Hepatocyte (in vitro differentiated cells): ENCODE measurements at regions not wholly inside any gene's neighbourhood (a gene's known extent, or its start where the extent isn't known, plus 50 kb on each side); places are given as distances from the start of the nearest gene placed in this dataset.

Experiments used
- DNase-seq: peaks from one replicate; pipeline ENCODE4 v3.0.0-alpha.2; 2016; ENCODE audit warnings: low spot score
- H2AFZ ChIP-seq: fragments of 200-600 bp; sonication (generic); 2 replicates; pipeline ENCODE4 v1.6.0; 2016; ENCODE audit warnings: antibody characterized with exemption, mild to moderate bottlenecking
- H3K27ac ChIP-seq: fragments of 200-600 bp; sonication (generic); 2 replicates; pipeline ENCODE4 v1.5.1; 2016; ENCODE audit warnings: mild to moderate bottlenecking
- H3K27me3 ChIP-seq: fragments of 200-600 bp; sonication (generic); 2 replicates; pipeline ENCODE4 v1.6.1; 2016
- H3K36me3 ChIP-seq: fragments of 200-600 bp; sonication (generic); replicated peaks from 2 replicates; pipeline ENCODE4 v1.5.1; 2016; ENCODE audit warnings: low read depth; ENCODE audit not compliant: insufficient read depth
- H3K4me1 ChIP-seq: fragments of 200-600 bp; sonication (generic); 2 replicates; pipeline ENCODE4 v1.5.1; 2016; ENCODE audit warnings: mild to moderate bottlenecking, moderate library complexity; ENCODE audit not compliant: insufficient read depth
- H3K4me2 ChIP-seq: fragments of 200-600 bp; sonication (generic); 2 replicates; pipeline ENCODE4 v1.6.0; 2016
- H3K4me3 ChIP-seq: fragments of 200-600 bp; sonication (generic); 2 replicates; pipeline ENCODE4 v1.5.1; 2016; ENCODE audit warnings: mild to moderate bottlenecking
- H3K79me2 ChIP-seq: fragments of 200-600 bp; sonication (generic); 2 replicates; pipeline ENCODE4 v1.6.0; 2017; ENCODE audit warnings: mild to moderate bottlenecking
- H3K9me2 ChIP-seq: fragments of 200-600 bp; sonication (generic); replicated peaks from 2 replicates; pipeline ENCODE4 v1.6.0; 2017; ENCODE audit warnings: mild to moderate bottlenecking; ENCODE audit not compliant: insufficient read depth
- H3K9me3 ChIP-seq: fragments of 200-600 bp; sonication (generic); 2 replicates; pipeline ENCODE4 v1.5.1; 2016; ENCODE audit warnings: low read depth, mild to moderate bottlenecking
- H4K20me1 ChIP-seq: fragments of 200-600 bp; sonication (generic); 2 replicates; pipeline ENCODE4 v1.6.0; 2016; ENCODE audit warnings: mild to moderate bottlenecking; ENCODE audit not compliant: insufficient read depth, poor library complexity, severe bottlenecking
- CTCF ChIP-seq: fragments of 200-600 bp; sonication (generic); IDR thresholded peaks from 2 replicates; pipeline ENCODE4 v1.5.1; 2016; ENCODE audit warnings: antibody characterized with exemption, mild to moderate bottlenecking; ENCODE audit not compliant: poor library complexity
- EZH2 ChIP-seq: fragments of 200-600 bp; sonication (generic); IDR thresholded peaks from 2 replicates; pipeline ENCODE4 v1.6.1; 2016; ENCODE audit warnings: antibody characterized with exemption, mild to moderate bottlenecking, borderline replicate concordance
- EZH2phosphoT487 ChIP-seq: fragments of 200-600 bp; sonication (generic); IDR thresholded peaks from one replicate; pipeline ENCODE4 v1.6.1; 2018; ENCODE audit warnings: antibody characterized with exemption, mild to moderate bottlenecking, low read depth, moderate library complexity; ENCODE audit not compliant: unreplicated experiment, severe bottlenecking
- WGBS: methylation state at CpG from one replicate; pipeline ENCODE4 v1.1.6; 2016; ENCODE audit warnings: low lambda C conversion rate; ENCODE audit errors: missing lambda C conversion rate; 5-methylcytosine and 5-hydroxymethylcytosine counted together

GRCh38 chr1:239322369-239322768 lies 64.0 kb upstream of the CHRM3 start:
- H3K79me2 ChIP-seq, result no peaks in the 10 kb centered on the region
- H4K20me1 ChIP-seq, result no peaks in the 10 kb centered on the region
- no peak for TF ChIP-seq EZH2
- TF ChIP-seq CTCF, result no peak
- TF ChIP-seq EZH2phosphoT487, result no peak
- H3K27me3 ChIP-seq, result no peaks in the 10 kb centered on the region
- H3K4me2 ChIP-seq, result no peak overlapping the region
- no peak overlapping the region for H2AFZ ChIP-seq
- H3K4me1 ChIP-seq, result no peaks in the 10 kb centered on the region
- no peak for DNase-seq
- no peaks in the 10 kb centered on the region for H3K9me2 ChIP-seq
- H3K36me3 ChIP-seq, result no peaks in the 10 kb centered on the region
- 81% methylated on average over 4 of the region's 4 CpGs for WGBS
- no peak overlapping the region for H3K4me3 ChIP-seq
- no peaks in the 10 kb centered on the region for H3K9me3 ChIP-seq
- no peak overlapping the region for H3K27ac ChIP-seq

DNA sequence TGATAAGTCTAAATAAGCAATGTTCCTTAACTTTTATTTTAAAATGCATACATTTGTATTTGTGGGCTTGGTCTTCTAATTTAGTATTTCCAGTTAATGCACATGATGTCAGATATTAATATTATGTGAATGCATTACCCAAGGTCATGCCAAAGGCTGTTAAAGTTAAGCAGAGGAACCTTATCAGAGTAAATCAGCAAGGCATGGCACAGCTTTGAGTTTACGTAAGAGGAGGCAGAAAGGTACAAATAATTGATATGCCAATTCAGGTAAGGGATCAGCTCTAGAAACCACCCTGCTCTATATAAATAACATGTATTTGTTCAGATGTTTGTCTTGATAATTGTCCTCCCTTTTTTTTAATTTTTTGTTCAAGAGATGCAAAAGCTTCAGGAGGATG lies 64.5 kb upstream of the CHRM3 start:
- H3K79me2 ChIP-seq, result no peaks in the 10 kb centered on the region
- no peaks in the 10 kb centered on the region for H3K27me3 ChIP-seq
- 90% methylated on average over 1 of the region's 1 CpG for WGBS
- no peaks in the 10 kb centered on the region for H3K4me1 ChIP-seq
- no peaks in the 10 kb centered on the region for H3K36me3 ChIP-seq
- H3K4me2 ChIP-seq, result no peak overlapping the region
- no peaks in the 10 kb centered on the region for H3K9me3 ChIP-seq
- H3K27ac ChIP-seq, result no peak overlapping the region
- no peak overlapping the region for H2AFZ ChIP-seq
- DNase-seq, result no peak
- TF ChIP-seq EZH2 (no peak), CTCF (no peak), EZH2phosphoT487 (no peak)
- no peak overlapping the region for H3K4me3 ChIP-seq
- H3K9me2 ChIP-seq, result no peaks in the 10 kb centered on the region
- H4K20me1 ChIP-seq, result no peaks in the 10 kb centered on the region

- H3K9me3 ChIP-seq, result no peaks in the 10 kb centered on the region
- no peak overlapping the region for H3K4me2 ChIP-seq
- H3K79me2 ChIP-seq, result no peaks in the 10 kb centered on the region
- WGBS, result 94% methylated on average over 1 of the region's 1 CpG
- no peaks in the 10 kb centered on the region for H3K4me1 ChIP-seq
- H3K27me3 ChIP-seq, result no peaks in the 10 kb centered on the region
- H3K9me2 ChIP-seq, result no peaks in the 10 kb centered on the region
- H4K20me1 ChIP-seq, result no peaks in the 10 kb centered on the region
- TF ChIP-seq EZH2, result no peak
- DNase-seq, result no peak
- no peak overlapping the region for H2AFZ ChIP-seq
- H3K36me3 ChIP-seq, result no peaks in the 10 kb centered on the region
- H3K4me3 ChIP-seq, result no peak overlapping the region
- no peak overlapping the region for H3K27ac ChIP-seq
These were observed 68.4 kb upstream of the CHRM3 start for GRCh38 chr1:239317948-239318347.

GRCh38 chr1:239315631-239316217 lies 70.6 kb upstream of the CHRM3 start:
- no peak for DNase-seq
- no peak overlapping the region for H2AFZ ChIP-seq
- no peaks in the 10 kb centered on the region for H3K79me2 ChIP-seq
- H3K4me2 ChIP-seq, result peak overlapping the region; percentile 59
- H3K4me3 ChIP-seq, result no peak overlapping the region
- WGBS, result 63% methylated on average over 3 of the region's 3 CpGs
- no peaks in the 10 kb centered on the region for H3K27me3 ChIP-seq
- no peaks in the 10 kb centered on the region for H3K4me1 ChIP-seq
- no peaks in the 10 kb centered on the region for H3K36me3 ChIP-seq
- TF ChIP-seq CTCF, result no peak
- TF ChIP-seq EZH2phosphoT487, result no peak
- TF ChIP-seq EZH2, result no peak
- no peaks in the 10 kb centered on the region for H4K20me1 ChIP-seq
- no peaks in the 10 kb centered on the region for H3K9me2 ChIP-seq
- peak overlapping the region; percentile 11 for H3K27ac ChIP-seq
- no peaks in the 10 kb centered on the region for H3K9me3 ChIP-seq
